Bronchial epithelial cell (primary cell): ENCODE measurements at regions not wholly inside any gene's neighbourhood (a gene's known extent, or its start where the extent isn't known, plus 50 kb on each side); places are given as distances from the start of the nearest gene placed in this dataset.

Source experiments
- DNase-seq: peaks from one replicate; pipeline ENCODE4 v3.0.0-alpha.2; 2010; ENCODE audit warnings: low read depth
- FAIRE-seq: peaks from 2 replicates; lab custom pipeline; 2011; peaks lifted over from hg19 to GRCh38; lab: Jason Lieb, UNC
- H3K27me3 ChIP-seq: 2 replicates; pipeline ENCODE4 v1.5.1; 2011; ENCODE audit warnings: low read length; ENCODE audit not compliant: control insufficient read depth, insufficient read depth
- H3K36me3 ChIP-seq: 2 replicates; pipeline ENCODE4 v1.5.1; 2011; ENCODE audit warnings: low read length; ENCODE audit not compliant: control insufficient read depth, insufficient read depth
- H3K4me3 ChIP-seq: 2 replicates; pipeline ENCODE4 v1.5.1; 2011; ENCODE audit warnings: mild to moderate bottlenecking, low read depth, low read length, control low read depth
- TF ChIP-seq, protein P1 (sequence below): IDR thresholded peaks from 2 replicates; pipeline ENCODE4 v1.5.1; 2011; ENCODE audit warnings: mild to moderate bottlenecking, moderate library complexity, low read length, control low read depth, inconsistent platforms; ENCODE audit not compliant: insufficient read depth, severe bottlenecking

DNA sequence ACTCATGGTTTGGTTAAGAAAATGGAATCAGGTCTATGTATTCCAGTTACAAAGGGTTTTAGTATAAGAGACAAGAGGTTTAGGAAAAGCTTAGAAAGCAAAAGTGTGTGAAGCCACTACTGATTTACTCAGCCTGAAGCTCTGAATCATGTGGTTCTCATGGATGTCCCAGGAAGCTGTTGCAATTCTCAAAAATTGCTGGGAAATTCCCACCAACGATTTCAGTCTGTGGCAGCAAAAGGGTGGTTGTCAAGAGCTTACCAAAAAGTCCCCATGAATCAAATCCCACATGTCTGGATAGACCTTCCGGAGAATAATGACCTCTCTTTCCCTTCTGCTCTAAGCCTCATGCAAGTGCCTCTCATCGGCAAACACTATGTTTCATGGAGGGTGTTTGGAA is 929.9 kb downstream of the TLE4 start:
- no peak for FAIRE-seq
- Histone ChIP-seq H3K4me3 (no peak overlapping the region), H3K36me3 (no peaks in the 10 kb centered on the region), H3K27me3 (no peaks in the 10 kb centered on the region)
- TF ChIP-seq, protein P1, sequence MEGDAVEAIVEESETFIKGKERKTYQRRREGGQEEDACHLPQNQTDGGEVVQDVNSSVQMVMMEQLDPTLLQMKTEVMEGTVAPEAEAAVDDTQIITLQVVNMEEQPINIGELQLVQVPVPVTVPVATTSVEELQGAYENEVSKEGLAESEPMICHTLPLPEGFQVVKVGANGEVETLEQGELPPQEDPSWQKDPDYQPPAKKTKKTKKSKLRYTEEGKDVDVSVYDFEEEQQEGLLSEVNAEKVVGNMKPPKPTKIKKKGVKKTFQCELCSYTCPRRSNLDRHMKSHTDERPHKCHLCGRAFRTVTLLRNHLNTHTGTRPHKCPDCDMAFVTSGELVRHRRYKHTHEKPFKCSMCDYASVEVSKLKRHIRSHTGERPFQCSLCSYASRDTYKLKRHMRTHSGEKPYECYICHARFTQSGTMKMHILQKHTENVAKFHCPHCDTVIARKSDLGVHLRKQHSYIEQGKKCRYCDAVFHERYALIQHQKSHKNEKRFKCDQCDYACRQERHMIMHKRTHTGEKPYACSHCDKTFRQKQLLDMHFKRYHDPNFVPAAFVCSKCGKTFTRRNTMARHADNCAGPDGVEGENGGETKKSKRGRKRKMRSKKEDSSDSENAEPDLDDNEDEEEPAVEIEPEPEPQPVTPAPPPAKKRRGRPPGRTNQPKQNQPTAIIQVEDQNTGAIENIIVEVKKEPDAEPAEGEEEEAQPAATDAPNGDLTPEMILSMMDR: no peak
- peak; percentile 39 for DNase-seq

DNA sequence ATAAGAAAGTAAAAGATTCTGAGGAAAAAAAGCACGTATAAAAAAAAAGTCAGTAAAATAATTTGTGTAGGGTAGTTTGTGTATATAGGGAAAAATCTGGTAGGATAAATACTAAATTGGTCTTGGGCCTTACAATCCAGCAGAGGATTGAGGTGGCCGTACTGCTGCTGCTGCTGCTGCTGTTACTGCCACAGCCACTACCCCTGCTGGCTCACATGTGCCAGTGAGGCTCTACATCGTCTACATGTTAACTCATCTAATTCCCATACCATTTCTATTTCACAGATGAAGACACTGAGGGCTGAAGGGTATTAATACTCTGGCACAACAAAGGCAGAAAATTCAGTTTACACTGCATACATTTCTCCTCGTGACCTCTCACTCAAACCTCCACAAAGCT is 928.5 kb downstream of the TLE4 start:
- Histone ChIP-seq H3K27me3 (no peaks in the 10 kb centered on the region), H3K36me3 (no peaks in the 10 kb centered on the region), H3K4me3 (no peak overlapping the region)
- DNase-seq: no peak
- FAIRE-seq: no peak
- TF ChIP-seq, protein P1: no peak

DNA sequence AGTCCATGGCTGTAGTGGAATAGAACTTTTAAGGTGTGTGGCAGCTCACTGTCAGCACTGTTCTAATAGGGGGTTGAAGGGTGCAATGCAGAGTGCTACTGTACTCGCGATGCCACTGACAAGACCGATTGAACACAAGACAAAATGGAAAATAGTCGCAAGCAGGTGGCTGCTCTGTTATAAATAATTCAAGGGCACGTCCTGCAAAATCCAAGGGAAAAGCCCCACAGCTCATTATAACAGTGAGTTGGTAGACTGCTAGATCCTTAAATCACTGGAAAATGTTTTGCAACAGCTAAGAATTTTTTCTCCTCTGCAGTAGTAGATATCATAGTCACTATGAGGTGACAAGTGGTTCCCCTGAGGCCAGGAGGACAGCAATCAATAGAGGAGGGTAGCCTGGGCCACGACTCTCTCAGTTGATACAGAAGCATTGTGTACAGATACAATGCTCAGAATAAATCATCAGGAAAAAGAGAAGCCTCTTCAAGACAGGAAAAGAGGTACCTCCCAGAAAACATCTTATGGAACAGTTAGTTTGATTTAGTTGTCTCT is 926.3 kb downstream of the TLE4 start:
- H3K36me3 ChIP-seq: no peaks in the 10 kb centered on the region
- FAIRE-seq (no peak), DNase-seq (no peak)
- H3K4me3 ChIP-seq: no peak overlapping the region
- TF ChIP-seq, protein P1: no peak
- H3K27me3 ChIP-seq: no peaks in the 10 kb centered on the region

DNA sequence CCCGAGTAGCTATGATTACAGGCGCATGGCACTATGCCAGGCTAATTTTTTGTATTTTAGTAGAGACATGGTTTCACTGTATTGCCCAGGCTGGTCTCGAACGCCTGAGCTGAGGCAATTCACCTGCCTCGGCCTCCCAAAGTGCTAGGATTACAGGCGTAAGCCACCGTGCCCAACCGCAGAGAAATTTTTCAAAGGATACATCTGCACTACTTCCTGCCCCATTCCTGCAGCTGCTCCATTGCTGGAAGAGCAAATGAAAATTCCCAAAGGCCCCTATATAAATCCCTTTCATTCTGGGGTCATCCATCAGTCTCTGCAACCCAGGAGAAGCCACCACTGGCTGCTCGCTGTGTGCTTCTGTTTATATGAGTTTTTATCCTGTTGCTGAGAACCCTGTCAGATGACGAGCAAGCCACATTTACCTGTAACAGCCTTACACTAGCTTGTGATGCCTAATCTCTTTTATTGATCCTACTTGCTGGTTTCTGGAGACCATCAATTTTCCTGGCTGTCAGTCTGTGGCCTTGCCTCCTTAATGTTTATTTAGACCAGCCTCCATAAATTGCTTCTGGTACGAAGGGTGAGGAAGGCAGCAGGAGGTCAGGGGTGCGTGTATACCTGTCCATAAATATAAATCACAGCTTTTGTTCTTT is 925.3 kb downstream of the TLE4 start:
- TF ChIP-seq, protein P1: no peak
- FAIRE-seq: no peak
- no peak overlapping the region for H3K4me3 ChIP-seq
- H3K27me3 ChIP-seq: no peaks in the 10 kb centered on the region
- no peak for DNase-seq
- H3K36me3 ChIP-seq: no peaks in the 10 kb centered on the region

DNA sequence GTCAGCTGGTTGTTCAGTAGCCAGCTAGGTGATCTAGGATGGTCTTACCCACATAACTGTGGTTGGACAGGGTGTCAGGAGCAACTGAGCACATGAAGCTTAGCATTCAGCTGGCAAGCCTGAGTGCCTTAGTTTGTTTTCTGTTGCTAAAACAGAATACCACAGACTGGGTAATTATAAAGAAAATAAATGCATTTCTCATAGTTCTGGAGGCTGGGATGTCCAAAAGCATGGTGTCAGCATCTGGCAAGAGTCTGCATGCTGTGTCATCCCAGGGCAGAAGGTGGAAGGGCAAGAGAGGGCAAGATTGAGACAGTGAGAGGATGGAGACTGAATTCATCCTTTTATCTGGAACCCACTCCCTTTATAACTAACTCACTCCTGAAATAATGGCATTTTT is 921.5 kb downstream of the TLE4 start:
- FAIRE-seq (no peak), DNase-seq (no peak)
- TF ChIP-seq, protein P1: no peak
- H3K36me3 ChIP-seq: no peaks in the 10 kb centered on the region
- no peaks in the 10 kb centered on the region for H3K27me3 ChIP-seq
- no peak overlapping the region for H3K4me3 ChIP-seq

DNA sequence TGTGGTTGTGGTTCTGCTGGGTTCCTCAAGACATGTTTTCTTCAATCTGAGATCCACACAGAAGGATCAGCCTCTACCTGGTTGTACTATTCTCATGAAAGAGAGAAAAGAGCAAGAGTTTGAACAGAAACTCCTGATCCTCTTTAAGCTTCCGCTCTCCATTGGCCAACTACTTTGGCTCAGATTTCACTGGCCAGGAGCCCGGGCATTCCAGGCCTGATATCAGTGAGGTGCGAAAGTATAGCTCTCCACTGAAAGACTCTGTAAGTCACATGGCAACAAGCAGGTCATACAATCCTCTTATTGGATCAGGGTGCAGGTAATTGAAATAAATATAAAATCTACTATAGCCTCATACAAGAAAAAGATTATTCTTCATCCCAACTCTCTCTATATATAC is 920.5 kb downstream of the TLE4 start:
- DNase-seq (peak; percentile 13), FAIRE-seq (no peak)
- Histone ChIP-seq H3K4me3 (no peak overlapping the region), H3K36me3 (no peaks in the 10 kb centered on the region), H3K27me3 (no peaks in the 10 kb centered on the region)
- TF ChIP-seq, protein P1: no peak
